Left ventricle myocardium inferior (tissue), 1 donor: ENCODE measurements at regions not wholly inside any gene's neighbourhood (a gene's known extent, or its start where the extent isn't known, plus 50 kb on each side); places are given as distances from the start of the nearest gene placed in this dataset.
A peak's percentile ranks its signal among the peaks of the same experiment; 100 is the strongest.

Experiments used
- DNase-seq: peaks from one replicate; pipeline ENCODE4 v3.0.0-alpha.2; 2020
- H3K27ac ChIP-seq: fragments of 200-600 bp; replicated peaks from 2 replicates; pipeline ENCODE4 v1.8.0; 2021
- H3K27me3 ChIP-seq: fragments of 200-600 bp; 2 replicates; pipeline ENCODE4 v1.8.0; 2021; ENCODE audit warnings: low read depth
- H3K36me3 ChIP-seq: fragments of 200-600 bp; 2 replicates; pipeline ENCODE4 v1.8.0; 2021
- H3K4me1 ChIP-seq: fragments of 200-600 bp; 2 replicates; pipeline ENCODE4 v1.8.0; 2021
- H3K4me3 ChIP-seq: fragments of 200-600 bp; 2 replicates; pipeline ENCODE4 v1.8.0; 2021; ENCODE audit warnings: mild to moderate bottlenecking, moderate library complexity
- H3K9me3 ChIP-seq: fragments of 200-600 bp; replicated peaks from 2 replicates; pipeline ENCODE4 v1.8.0; 2021
- CTCF ChIP-seq: fragments of 200-600 bp; IDR thresholded peaks from 2 replicates; pipeline ENCODE4 v1.8.0; 2021; ENCODE audit warnings: antibody characterized with exemption, mild to moderate bottlenecking, borderline replicate concordance
- intact Hi-C: fragments of 100-400 bp; cut with micrococcal nuclease; formaldehyde crosslinking; loops from one replicate; pipeline ENCODE4 v1.11.0; 2022
- donor health status: DM: no; HTN: yes; CAD: no; lungs with severe emphysema.

DNA sequence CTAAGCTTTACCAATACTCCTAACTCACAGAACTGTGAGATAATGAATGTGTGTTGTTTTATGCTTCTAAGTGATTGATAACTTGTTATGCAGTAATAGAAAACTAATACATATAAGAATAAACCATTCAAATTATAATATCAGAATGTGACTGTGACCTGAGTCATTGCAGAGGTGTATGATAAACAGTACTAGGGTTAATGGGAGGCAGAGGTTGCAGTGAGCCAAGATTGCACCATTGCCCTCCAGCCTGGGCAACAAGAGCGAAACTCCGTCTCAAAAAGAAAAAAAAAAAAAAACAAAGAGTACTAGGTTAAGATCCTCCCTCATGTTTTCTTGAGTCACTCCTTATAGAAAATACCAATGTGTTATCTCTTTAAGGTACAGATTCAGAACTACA is 950.3 kb downstream of the SORCS1 start:
- no peak overlapping the region for H3K27ac ChIP-seq
- no peak for DNase-seq
- no peaks in the 10 kb centered on the region for H3K36me3 ChIP-seq
- intact Hi-C loops: no loop called here
- no peak overlapping the region for H3K4me3 ChIP-seq
- no peak for TF ChIP-seq CTCF
- no peaks in the 10 kb centered on the region for H3K9me3 ChIP-seq
- peaks cover 15% of the 10 kb centered on the region for H3K4me1 ChIP-seq
- no peaks in the 10 kb centered on the region for H3K27me3 ChIP-seq

GRCh38 chr10:106213493-106213892 is 951.0 kb downstream of the SORCS1 start:
- intact Hi-C loops: no loop called here
- no peak overlapping the region for H3K4me3 ChIP-seq
- no peaks in the 10 kb centered on the region for H3K27me3 ChIP-seq
- H3K4me1 ChIP-seq: peaks cover 12% of the 10 kb centered on the region
- no peaks in the 10 kb centered on the region for H3K36me3 ChIP-seq
- H3K9me3 ChIP-seq: no peaks in the 10 kb centered on the region
- DNase-seq: no peak
- TF ChIP-seq CTCF: no peak
- H3K27ac ChIP-seq: no peak overlapping the region

- Histone ChIP-seq H3K4me1 (no peaks in the 10 kb centered on the region), H3K27ac (no peak overlapping the region), H3K27me3 (no peaks in the 10 kb centered on the region), H3K4me3 (no peak overlapping the region), H3K36me3 (no peaks in the 10 kb centered on the region), H3K9me3 (no peaks in the 10 kb centered on the region)
- TF ChIP-seq CTCF: no peak
- no peak for DNase-seq
- intact Hi-C loops: no loop called here
Observed at GRCh38 chr10:106198275-106198674, 966.2 kb downstream of the SORCS1 start.

DNA sequence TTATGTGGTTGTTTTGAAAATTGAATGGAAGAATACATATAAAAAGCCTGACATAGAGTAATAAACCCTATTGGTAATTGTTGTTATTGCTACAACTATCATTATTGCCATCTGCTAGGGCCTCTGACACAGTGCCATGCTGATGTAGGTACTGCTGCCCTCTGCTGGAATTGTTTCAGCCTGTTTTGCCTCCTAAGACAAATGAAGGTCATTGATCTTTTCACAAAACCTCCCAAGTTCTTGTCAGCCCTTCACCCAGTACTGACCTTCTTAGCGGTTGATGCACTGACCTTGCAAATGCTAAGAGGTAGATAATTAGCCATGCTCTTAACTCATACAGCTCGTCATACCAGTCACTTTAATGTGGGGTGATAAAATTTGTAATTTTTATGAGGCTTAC is 975.2 kb downstream of the SORCS1 start:
- Histone ChIP-seq H3K4me1 (no peaks in the 10 kb centered on the region), H3K4me3 (no peak overlapping the region), H3K36me3 (no peaks in the 10 kb centered on the region), H3K27me3 (no peaks in the 10 kb centered on the region), H3K27ac (no peak overlapping the region), H3K9me3 (no peaks in the 10 kb centered on the region)
- intact Hi-C loops: no loop called here
- DNase-seq: no peak
- peak; percentile 51 for TF ChIP-seq CTCF

DNA sequence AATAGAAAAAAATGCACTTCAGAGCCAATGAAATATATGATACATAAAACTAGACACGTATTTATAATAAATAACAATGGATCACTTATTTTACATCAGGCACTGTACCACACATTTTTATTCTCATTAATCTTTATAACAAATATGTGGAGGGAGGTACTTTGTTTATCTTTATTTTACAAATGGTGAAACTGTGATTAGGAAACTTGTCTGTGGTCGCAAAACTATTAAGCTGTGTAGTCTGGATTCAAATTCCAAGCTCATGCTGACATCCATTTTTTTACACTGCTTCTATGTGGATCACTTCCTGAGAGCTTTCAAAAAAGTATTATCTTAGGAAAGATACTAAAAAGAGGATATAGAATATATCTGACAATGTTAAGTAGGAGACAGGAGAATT is 978.6 kb downstream of the SORCS1 start:
- intact Hi-C loops: no loop called here
- H3K27ac ChIP-seq: no peak overlapping the region

More for the DNA sequence above, 978.6 kb downstream of the SORCS1 start:
- Histone ChIP-seq H3K9me3 (no peaks in the 10 kb centered on the region), H3K4me1 (no peaks in the 10 kb centered on the region), H3K27me3 (no peaks in the 10 kb centered on the region), H3K4me3 (no peak overlapping the region), H3K36me3 (no peaks in the 10 kb centered on the region)
- no peak for DNase-seq
- TF ChIP-seq CTCF: no peak
